ENCODE measurements at regions not wholly inside any gene's neighbourhood (a gene's known extent, or its start where the extent isn't known, plus 50 kb on each side); places are given as distances from the start of the nearest gene placed in this dataset.

GRCh38 chr12:19834592-19834991 lies 395.3 kb downstream of the AEBP2 start:
- no peaks in the 10 kb centered on the region for H3K36me3 ChIP-seq (ENCODE audit: control insufficient read depth in 1 of 2, insufficient read depth in 2 of 2, low read length in 2 of 2)
- peaks cover 0 to 5% of the 10 kb centered on the region in 2 donors for H3K4me1 ChIP-seq (ENCODE audit: control insufficient read depth in 1 of 2, insufficient read depth in 2 of 2, low read length in 2 of 2)
- no peak overlapping the region for H3K27ac ChIP-seq (ENCODE audit: low read length)
- no peaks in the 10 kb centered on the region for H3K27me3 ChIP-seq (ENCODE audit: low read depth, low read length)
- no peaks in the 10 kb centered on the region for H3K9me3 ChIP-seq (ENCODE audit: control insufficient read depth in 1 of 2, low read length in 2 of 2)
- H3K4me3 ChIP-seq (ENCODE audit: low read depth in 1 of 2, low read length in 2 of 2): no peak overlapping the region

GRCh38 chr12:19836056-19836455 lies 396.8 kb downstream of the AEBP2 start:
- Histone ChIP-seq H3K27me3 (ENCODE audit: low read depth, low read length) (no peaks in the 10 kb centered on the region), H3K4me3 (ENCODE audit: low read depth in 1 of 2, low read length in 2 of 2) (no peak overlapping the region), H3K4me1 (ENCODE audit: control insufficient read depth in 1 of 2, insufficient read depth in 2 of 2, low read length in 2 of 2) (no peaks in the 10 kb centered on the region), H3K36me3 (ENCODE audit: control insufficient read depth in 1 of 2, insufficient read depth in 2 of 2, low read length in 2 of 2) (no peaks in the 10 kb centered on the region), H3K9me3 (ENCODE audit: control insufficient read depth in 1 of 2, low read length in 2 of 2) (no peaks in the 10 kb centered on the region), H3K27ac (ENCODE audit: low read length) (no peak overlapping the region)

GRCh38 chr12:19836456-19836855 lies 397.2 kb downstream of the AEBP2 start:
- Histone ChIP-seq H3K4me1 (ENCODE audit: control insufficient read depth in 1 of 2, insufficient read depth in 2 of 2, low read length in 2 of 2) (no peaks in the 10 kb centered on the region), H3K27ac (ENCODE audit: low read length) (no peak overlapping the region), H3K4me3 (ENCODE audit: low read depth in 1 of 2, low read length in 2 of 2) (no peak overlapping the region), H3K9me3 (ENCODE audit: control insufficient read depth in 1 of 2, low read length in 2 of 2) (no peaks in the 10 kb centered on the region), H3K36me3 (ENCODE audit: control insufficient read depth in 1 of 2, insufficient read depth in 2 of 2, low read length in 2 of 2) (no peaks in the 10 kb centered on the region), H3K27me3 (ENCODE audit: low read depth, low read length) (no peaks in the 10 kb centered on the region)

GRCh38 chr12:19837543-19837942 lies 398.3 kb downstream of the AEBP2 start:
- H3K27me3 ChIP-seq (ENCODE audit: low read depth, low read length): no peaks in the 10 kb centered on the region
- H3K4me1 ChIP-seq (ENCODE audit: control insufficient read depth in 1 of 2, insufficient read depth in 2 of 2, low read length in 2 of 2): no peaks in the 10 kb centered on the region
- no peaks in the 10 kb centered on the region for H3K9me3 ChIP-seq (ENCODE audit: control insufficient read depth in 1 of 2, low read length in 2 of 2)
- H3K27ac ChIP-seq (ENCODE audit: low read length): no peak overlapping the region
- no peaks in the 10 kb centered on the region for H3K36me3 ChIP-seq (ENCODE audit: control insufficient read depth in 1 of 2, insufficient read depth in 2 of 2, low read length in 2 of 2)
- H3K4me3 ChIP-seq (ENCODE audit: low read depth in 1 of 2, low read length in 2 of 2): no peak overlapping the region

GRCh38 chr12:19841451-19841850 lies 402.2 kb downstream of the AEBP2 start:
- Histone ChIP-seq H3K9me3 (ENCODE audit: control insufficient read depth in 1 of 2, low read length in 2 of 2) (no peaks in the 10 kb centered on the region), H3K4me1 (ENCODE audit: control insufficient read depth in 1 of 2, insufficient read depth in 2 of 2, low read length in 2 of 2) (no peaks in the 10 kb centered on the region), H3K36me3 (ENCODE audit: control insufficient read depth in 1 of 2, insufficient read depth in 2 of 2, low read length in 2 of 2) (no peaks in the 10 kb centered on the region), H3K27me3 (ENCODE audit: low read depth, low read length) (no peaks in the 10 kb centered on the region), H3K4me3 (ENCODE audit: low read depth in 1 of 2, low read length in 2 of 2) (no peak overlapping the region), H3K27ac (ENCODE audit: low read length) (no peak overlapping the region)

- Histone ChIP-seq H3K36me3 (ENCODE audit: control insufficient read depth in 1 of 2, insufficient read depth in 2 of 2, low read length in 2 of 2) (no peaks in the 10 kb centered on the region), H3K4me3 (ENCODE audit: low read depth in 1 of 2, low read length in 2 of 2) (no peak overlapping the region), H3K27ac (ENCODE audit: low read length) (peak overlapping the region; percentile 47), H3K27me3 (ENCODE audit: low read depth, low read length) (no peaks in the 10 kb centered on the region), H3K9me3 (ENCODE audit: control insufficient read depth in 1 of 2, low read length in 2 of 2) (no peaks in the 10 kb centered on the region), H3K4me1 (ENCODE audit: control insufficient read depth in 1 of 2, insufficient read depth in 2 of 2, low read length in 2 of 2) (no peaks in the 10 kb centered on the region)
These were observed 402.8 kb downstream of the AEBP2 start for GRCh38 chr12:19842116-19842515.

GRCh38 chr12:19844224-19844623 lies 404.9 kb downstream of the AEBP2 start:
- Histone ChIP-seq H3K4me1 (ENCODE audit: control insufficient read depth in 1 of 2, insufficient read depth in 2 of 2, low read length in 2 of 2) (no peaks in the 10 kb centered on the region), H3K27ac (ENCODE audit: low read length) (no peak overlapping the region), H3K4me3 (ENCODE audit: low read depth in 1 of 2, low read length in 2 of 2) (no peak overlapping the region), H3K36me3 (ENCODE audit: control insufficient read depth in 1 of 2, insufficient read depth in 2 of 2, low read length in 2 of 2) (no peaks in the 10 kb centered on the region), H3K9me3 (ENCODE audit: control insufficient read depth in 1 of 2, low read length in 2 of 2) (peaks cover 0 to 4% of the 10 kb centered on the region in 2 donors), H3K27me3 (ENCODE audit: low read depth, low read length) (no peaks in the 10 kb centered on the region)

- H3K36me3 ChIP-seq (ENCODE audit: control insufficient read depth in 1 of 2, insufficient read depth in 2 of 2, low read length in 2 of 2): no peaks in the 10 kb centered on the region
- peaks cover 0 to 9% of the 10 kb centered on the region in 2 donors for H3K9me3 ChIP-seq (ENCODE audit: control insufficient read depth in 1 of 2, low read length in 2 of 2)
- no peak overlapping the region for H3K4me3 ChIP-seq (ENCODE audit: low read depth in 1 of 2, low read length in 2 of 2)
- H3K27me3 ChIP-seq (ENCODE audit: low read depth, low read length): no peaks in the 10 kb centered on the region
- H3K4me1 ChIP-seq (ENCODE audit: control insufficient read depth in 1 of 2, insufficient read depth in 2 of 2, low read length in 2 of 2): no peaks in the 10 kb centered on the region
- H3K27ac ChIP-seq (ENCODE audit: low read length): peak overlapping the region; percentile 70
These were observed 407.3 kb downstream of the AEBP2 start for GRCh38 chr12:19846574-19846973.

GRCh38 chr12:19847294-19848059 lies 408.2 kb downstream of the AEBP2 start:
- Histone ChIP-seq H3K36me3 (ENCODE audit: control insufficient read depth in 1 of 2, insufficient read depth in 2 of 2, low read length in 2 of 2) (no peaks in the 10 kb centered on the region), H3K9me3 (ENCODE audit: control insufficient read depth in 1 of 2, low read length in 2 of 2) (peaks cover 0 to 9% of the 10 kb centered on the region in 2 donors), H3K27ac (ENCODE audit: low read length) (peak overlapping the region; percentile 70), H3K4me3 (ENCODE audit: low read depth in 1 of 2, low read length in 2 of 2) (peak overlapping the region in 1 of 2 donors; percentile 12), H3K4me1 (ENCODE audit: control insufficient read depth in 1 of 2, insufficient read depth in 2 of 2, low read length in 2 of 2) (no peaks in the 10 kb centered on the region), H3K27me3 (ENCODE audit: low read depth, low read length) (no peaks in the 10 kb centered on the region)

- Histone ChIP-seq H3K4me1 (ENCODE audit: control insufficient read depth in 1 of 2, insufficient read depth in 2 of 2, low read length in 2 of 2) (no peaks in the 10 kb centered on the region), H3K27me3 (ENCODE audit: low read depth, low read length) (no peaks in the 10 kb centered on the region), H3K36me3 (ENCODE audit: control insufficient read depth in 1 of 2, insufficient read depth in 2 of 2, low read length in 2 of 2) (no peaks in the 10 kb centered on the region), H3K9me3 (ENCODE audit: control insufficient read depth in 1 of 2, low read length in 2 of 2) (peaks cover 0 to 9% of the 10 kb centered on the region in 2 donors), H3K4me3 (ENCODE audit: low read depth in 1 of 2, low read length in 2 of 2) (no peak overlapping the region), H3K27ac (ENCODE audit: low read length) (no peak overlapping the region)
These were observed 409.1 kb downstream of the AEBP2 start for GRCh38 chr12:19848421-19848820.

- no peaks in the 10 kb centered on the region for H3K4me1 ChIP-seq (ENCODE audit: control insufficient read depth in 1 of 2, insufficient read depth in 2 of 2, low read length in 2 of 2)
- H3K36me3 ChIP-seq (ENCODE audit: control insufficient read depth in 1 of 2, insufficient read depth in 2 of 2, low read length in 2 of 2): no peaks in the 10 kb centered on the region
- no peak overlapping the region for H3K4me3 ChIP-seq (ENCODE audit: low read depth in 1 of 2, low read length in 2 of 2)
- H3K27me3 ChIP-seq (ENCODE audit: low read depth, low read length): no peaks in the 10 kb centered on the region
- H3K27ac ChIP-seq (ENCODE audit: low read length): no peak overlapping the region
- peaks cover 0 to 9% of the 10 kb centered on the region in 2 donors for H3K9me3 ChIP-seq (ENCODE audit: control insufficient read depth in 1 of 2, low read length in 2 of 2)
These were observed 409.9 kb downstream of the AEBP2 start for GRCh38 chr12:19849208-19849607.

All from muscle layer of duodenum (tissue), 2 donors.